GM08714 (cell line): ENCODE measurements at regions not wholly inside any gene's neighbourhood (a gene's known extent, or its start where the extent isn't known, plus 50 kb on each side); places are given as distances from the start of the nearest gene placed in this dataset.
A peak's percentile ranks its signal among the peaks of the same experiment; 100 is the strongest.

Source experiments
- H3K4me3 ChIP-seq: fragments of 200-500 bp; sonication (Bioruptor generic); 2 replicates; pipeline ENCODE4 v1.5.1; 2014; ENCODE audit warnings: mild to moderate bottlenecking, low read length, inconsistent platforms
- ZNF274 ChIP-seq: IDR thresholded peaks from 2 replicates; pipeline ENCODE4 v1.6.1; 2012; ENCODE audit warnings: mild to moderate bottlenecking, low read depth, low read length

DNA sequence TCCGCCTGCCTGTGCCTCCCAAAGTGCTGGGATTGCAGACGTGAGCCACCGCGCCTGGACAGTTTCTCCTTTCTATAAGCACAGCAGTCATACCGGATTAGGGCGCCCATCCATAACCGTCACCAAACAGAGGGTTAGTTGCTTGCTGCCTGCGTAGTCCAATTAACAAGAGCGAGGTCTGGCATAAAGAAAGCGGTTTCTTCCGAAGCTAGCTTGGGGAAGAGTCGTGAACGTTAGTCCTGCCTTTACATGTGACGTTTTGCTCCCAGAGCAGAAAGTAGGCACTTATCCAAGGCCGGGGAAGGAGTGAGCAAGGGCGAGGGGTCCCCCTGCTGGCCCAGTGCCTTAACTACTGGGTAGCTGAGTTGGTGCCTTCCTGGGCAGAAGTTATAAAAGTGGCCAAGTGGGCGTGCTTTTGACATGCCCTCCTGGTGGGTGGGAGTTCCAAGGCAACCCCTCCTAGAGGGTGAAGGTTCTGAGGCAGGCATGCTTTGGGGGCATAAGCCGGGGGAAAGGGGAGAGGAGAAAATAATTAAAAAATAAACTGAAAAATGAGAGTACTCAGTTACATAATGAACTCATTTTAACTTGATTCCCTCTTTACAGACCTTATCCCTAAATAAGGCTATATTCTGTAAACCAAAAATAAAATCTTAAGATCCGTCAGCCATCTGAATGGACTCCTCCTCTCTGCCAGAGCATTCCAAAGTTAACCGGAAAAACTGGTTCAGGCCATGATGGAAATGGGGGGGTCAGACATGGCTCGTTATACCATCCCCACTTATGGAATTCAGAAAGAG, 88.0 kb downstream of the FAM217A start:
- no peak for TF ChIP-seq ZNF274
- no peak overlapping the region for H3K4me3 ChIP-seq

DNA sequence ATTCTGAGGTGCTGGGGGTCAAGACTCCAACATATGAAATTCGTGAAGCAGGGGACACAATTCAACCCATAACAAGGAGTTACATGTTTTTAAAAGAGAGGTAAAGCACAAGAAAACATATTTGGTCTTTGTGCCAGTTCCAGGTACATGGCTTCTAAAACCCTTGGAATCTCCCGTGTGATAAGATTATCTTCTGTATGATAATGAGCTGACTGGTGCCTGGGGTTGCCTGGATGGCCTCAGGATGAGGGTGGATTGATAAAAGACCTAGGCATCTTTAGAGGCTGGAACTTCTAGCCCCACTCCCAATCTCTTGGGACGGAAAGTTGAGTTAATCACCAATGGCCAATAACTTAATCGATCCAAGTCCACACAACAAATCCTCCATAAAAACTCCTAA, 87.0 kb downstream of the FAM217A start:
- no peak for TF ChIP-seq ZNF274

GRCh38 chr6:3996349-3996748, 82.6 kb downstream of the FAM217A start:
- no peak for TF ChIP-seq ZNF274
- H3K4me3 ChIP-seq, result no peak overlapping the region

More for the DNA sequence above, 87.0 kb downstream of the FAM217A start:
- H3K4me3 ChIP-seq, result no peak overlapping the region

DNA sequence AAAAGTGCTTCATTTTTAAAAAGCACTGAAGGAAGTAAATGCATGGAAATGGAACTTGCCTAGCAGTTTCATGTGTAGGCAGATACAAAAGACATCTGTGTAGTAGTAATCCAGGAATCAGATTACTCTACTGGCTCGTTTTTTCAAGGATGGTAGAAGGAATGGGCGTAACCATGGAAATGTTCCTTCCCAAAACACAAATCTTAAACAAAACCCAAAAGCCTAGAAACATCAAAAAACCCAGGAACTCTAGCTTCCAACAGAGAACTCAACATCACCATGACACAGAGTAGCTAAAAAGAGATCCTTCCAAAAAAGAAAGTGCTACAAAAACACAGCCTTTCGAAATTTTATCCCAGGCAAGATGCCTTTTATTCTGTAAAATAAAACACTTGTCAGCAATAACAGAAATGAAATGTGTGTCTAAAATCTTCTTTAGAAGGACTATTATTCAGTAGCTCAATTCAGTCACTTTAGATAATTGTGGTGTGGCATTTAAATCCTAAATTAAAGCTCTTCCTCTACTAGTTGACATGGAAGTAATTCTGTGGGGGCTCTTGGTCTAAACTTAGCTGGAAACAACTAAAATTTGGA, 81.7 kb downstream of the FAM217A start:
- no peak for TF ChIP-seq ZNF274
- no peak overlapping the region for H3K4me3 ChIP-seq

DNA sequence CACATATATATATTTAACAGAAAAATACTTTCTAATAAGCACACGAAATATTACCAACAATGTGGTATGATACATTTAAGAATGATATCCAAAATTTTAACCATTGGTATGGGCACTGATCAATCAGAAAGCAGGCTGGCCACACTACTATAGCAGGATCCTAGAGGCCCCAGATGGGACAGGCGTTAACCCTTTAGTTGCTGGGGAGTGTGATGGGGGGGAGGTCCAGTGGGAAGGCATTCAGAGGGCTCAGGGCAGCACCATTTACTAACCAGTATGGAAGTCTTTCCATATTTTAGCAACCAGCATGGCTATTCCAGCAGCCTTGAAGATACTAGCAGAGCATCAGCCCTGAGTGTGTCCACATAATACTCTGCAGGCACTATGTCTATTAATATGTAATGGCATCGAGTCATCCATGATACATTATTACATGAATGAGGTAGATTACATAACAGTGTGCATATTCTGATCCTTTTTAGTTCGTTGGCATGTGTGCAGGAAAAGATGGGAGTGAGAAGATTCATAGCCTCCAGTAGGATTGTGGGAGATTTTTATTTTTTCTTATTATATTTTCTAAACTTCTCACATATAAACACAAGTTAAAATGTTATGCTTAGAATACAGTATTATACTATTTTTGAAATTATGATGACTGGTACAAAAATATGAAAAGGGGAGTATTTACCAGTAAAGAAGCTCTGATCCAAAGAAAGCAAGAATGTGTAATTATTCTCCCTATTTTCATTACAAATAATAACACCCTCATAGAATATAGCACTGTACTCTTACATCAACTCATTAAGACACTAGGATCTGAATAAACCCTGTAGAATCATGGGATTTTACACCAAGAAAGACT, 78.9 kb downstream of the FAM217A start:
- H3K4me3 ChIP-seq, result no peak overlapping the region
- TF ChIP-seq ZNF274, result no peak

DNA sequence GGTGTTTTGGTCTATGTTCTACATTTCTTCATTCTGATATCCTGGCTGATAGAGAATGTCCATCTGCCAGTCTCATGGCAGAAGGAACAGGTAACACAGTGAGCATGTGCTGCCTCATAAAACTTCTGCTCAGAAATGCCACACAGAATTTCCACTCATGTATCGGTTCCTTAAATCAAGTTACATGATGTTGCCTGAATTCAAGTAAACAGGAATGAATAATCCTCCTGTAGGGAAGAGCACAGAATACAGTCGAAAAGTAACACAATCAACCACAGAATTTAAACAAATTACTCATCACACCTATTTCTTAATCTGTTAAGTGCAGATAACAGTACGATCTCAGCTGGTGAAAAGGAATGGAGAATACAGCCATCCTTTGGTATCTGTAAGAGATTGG, 74.7 kb downstream of the FAM217A start:
- H3K4me3 ChIP-seq, result no peak overlapping the region
- TF ChIP-seq ZNF274, result no peak

- H3K4me3 ChIP-seq, result no peak overlapping the region
- no peak for TF ChIP-seq ZNF274
Observed at GRCh38 chr6:4008324-4009047, 70.5 kb downstream of the FAM217A start.

DNA sequence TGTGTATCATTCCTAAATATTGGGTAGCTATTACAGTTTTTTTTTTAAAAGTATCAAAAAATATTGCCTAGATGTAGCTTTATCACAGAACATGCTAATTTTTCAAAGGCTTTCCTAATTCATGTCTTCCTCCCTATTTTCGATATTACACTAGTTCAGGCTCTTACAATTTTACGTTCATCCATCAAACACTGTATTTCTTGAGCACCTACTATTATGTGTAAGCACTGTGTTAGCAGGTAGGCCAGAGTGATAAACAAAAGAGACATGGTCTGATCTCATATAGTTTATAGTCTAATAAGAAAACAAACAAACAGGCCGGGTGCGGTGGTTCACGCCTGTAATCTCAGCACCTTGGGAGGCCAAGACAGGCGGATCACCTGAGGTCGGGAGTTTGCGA, 69.5 kb downstream of the FAM217A start:
- no peak overlapping the region for H3K4me3 ChIP-seq
- TF ChIP-seq ZNF274, result no peak

- H3K4me3 ChIP-seq, result no peak overlapping the region
- TF ChIP-seq ZNF274, result no peak
Observed at GRCh38 chr6:4010048-4010447, 68.9 kb downstream of the FAM217A start.

- no peak overlapping the region for H3K4me3 ChIP-seq
- TF ChIP-seq ZNF274, result no peak
Observed at GRCh38 chr6:4010689-4011090, 68.2 kb downstream of the FAM217A start.

GRCh38 chr6:4012826-4013225, 66.1 kb downstream of the FAM217A start:
- no peak overlapping the region for H3K4me3 ChIP-seq
- no peak for TF ChIP-seq ZNF274

DNA sequence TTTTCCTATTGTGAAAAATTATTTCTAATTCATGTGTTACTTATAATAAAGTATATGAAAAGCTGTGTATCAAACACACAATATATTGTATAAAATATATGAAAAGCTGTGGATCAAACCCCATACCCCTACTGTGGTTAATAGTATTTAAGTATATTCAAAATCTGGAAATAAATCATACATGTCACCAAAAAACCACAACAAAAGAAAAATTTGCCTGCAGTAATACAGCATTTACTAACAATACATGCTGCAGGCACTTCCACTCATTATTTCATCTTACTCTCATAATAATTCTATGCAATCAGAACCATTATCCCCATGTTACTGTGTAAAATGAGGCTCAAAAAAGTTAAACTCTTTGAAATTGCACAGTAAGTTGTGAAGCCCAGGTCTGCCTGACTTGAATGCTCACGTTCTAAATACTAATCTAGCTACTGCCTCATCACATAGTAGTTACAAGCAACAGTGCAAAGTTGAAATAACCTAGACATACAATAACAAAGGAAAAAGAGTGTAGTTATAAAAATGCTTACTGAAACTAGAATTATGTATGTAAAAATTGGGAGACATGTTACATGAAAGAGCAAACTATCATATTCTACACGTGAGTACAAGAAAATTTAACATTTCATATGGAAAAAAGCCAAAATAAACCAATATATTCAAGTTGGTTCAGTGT, 61.7 kb downstream of the FAM217A start:
- TF ChIP-seq ZNF274, result no peak
- H3K4me3 ChIP-seq, result peak overlapping the region; percentile 87; the same call in 1 of the 2 replicates

DNA sequence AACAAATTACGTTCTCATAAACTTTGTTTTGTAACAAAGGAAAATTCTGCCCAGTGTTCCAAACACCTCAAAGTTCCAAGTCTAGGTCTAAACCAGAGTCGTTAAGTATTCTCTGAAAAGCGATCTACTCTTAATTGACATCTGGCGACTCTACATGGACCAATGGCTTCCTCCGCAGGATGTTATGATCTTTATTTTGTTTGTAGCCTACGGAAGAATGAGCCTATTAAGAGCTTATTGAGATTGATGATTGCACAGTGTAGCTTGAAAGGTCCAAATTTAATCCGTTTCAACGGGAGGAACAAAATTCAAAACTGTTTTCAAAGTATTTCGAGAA, 61.1 kb downstream of the FAM217A start:
- peak overlapping the region; percentile 87 for H3K4me3 ChIP-seq
- TF ChIP-seq ZNF274, result no peak
